Body of pancreas (tissue), 4 donors: ENCODE measurements at regions not wholly inside any gene's neighbourhood (a gene's known extent, or its start where the extent isn't known, plus 50 kb on each side); places are given as distances from the start of the nearest gene placed in this dataset.

ENCODE experiments used
- POLR2A ChIP-seq, 3 donors: fragments of 450-650 bp; IDR thresholded peaks; one replicate each; pipeline ENCODE4 v1.6.1; 2016; ENCODE audit warnings: antibody characterized with exemption in 3 of 3, mild to moderate bottlenecking in 2 of 3
- TF ChIP-seq, protein P1 (sequence below), 7 experiments: fragments of 450-650 bp in 4 of 7; fragments of 200-600 bp in 3 of 7; sonication (generic) in 3 of 7; IDR thresholded peaks; one replicate each; pipeline ENCODE4 v1.5.1; 2016 to 2019; ENCODE audit warnings: antibody characterized with exemption in 7 of 7

DNA sequence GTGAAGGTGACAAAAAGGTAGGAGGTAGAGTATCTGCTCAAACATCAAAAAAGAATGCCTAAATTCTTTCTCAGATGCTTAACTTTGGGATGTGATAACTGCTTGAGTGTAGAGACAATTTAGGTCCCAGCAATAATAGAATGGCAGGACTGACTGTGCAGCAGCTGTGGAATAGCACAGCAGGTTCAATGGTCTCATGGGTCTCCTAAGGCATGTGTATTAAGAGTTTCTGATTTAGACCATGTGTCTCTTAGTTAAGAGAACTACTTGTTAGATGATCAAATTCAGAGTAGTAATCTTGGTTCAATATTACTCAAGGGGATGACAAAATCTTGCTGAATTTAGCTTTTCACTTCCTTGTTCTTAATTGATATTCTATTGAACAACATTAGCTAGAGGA, 72.0 kb downstream of the ALX1 start:
- TF ChIP-seq, protein P1, sequence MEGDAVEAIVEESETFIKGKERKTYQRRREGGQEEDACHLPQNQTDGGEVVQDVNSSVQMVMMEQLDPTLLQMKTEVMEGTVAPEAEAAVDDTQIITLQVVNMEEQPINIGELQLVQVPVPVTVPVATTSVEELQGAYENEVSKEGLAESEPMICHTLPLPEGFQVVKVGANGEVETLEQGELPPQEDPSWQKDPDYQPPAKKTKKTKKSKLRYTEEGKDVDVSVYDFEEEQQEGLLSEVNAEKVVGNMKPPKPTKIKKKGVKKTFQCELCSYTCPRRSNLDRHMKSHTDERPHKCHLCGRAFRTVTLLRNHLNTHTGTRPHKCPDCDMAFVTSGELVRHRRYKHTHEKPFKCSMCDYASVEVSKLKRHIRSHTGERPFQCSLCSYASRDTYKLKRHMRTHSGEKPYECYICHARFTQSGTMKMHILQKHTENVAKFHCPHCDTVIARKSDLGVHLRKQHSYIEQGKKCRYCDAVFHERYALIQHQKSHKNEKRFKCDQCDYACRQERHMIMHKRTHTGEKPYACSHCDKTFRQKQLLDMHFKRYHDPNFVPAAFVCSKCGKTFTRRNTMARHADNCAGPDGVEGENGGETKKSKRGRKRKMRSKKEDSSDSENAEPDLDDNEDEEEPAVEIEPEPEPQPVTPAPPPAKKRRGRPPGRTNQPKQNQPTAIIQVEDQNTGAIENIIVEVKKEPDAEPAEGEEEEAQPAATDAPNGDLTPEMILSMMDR (IDR thresholded peaks at IDR 0.05), result no peak
- no peak for TF ChIP-seq POLR2A (IDR thresholded peaks at IDR 0.05)
